IMR-90 (cell line): ENCODE measurements at regions not wholly inside any gene's neighbourhood (a gene's known extent, or its start where the extent isn't known, plus 50 kb on each side); places are given as distances from the start of the nearest gene placed in this dataset.

Experiments
- ATAC-seq: fragments of 200-7000 bp; cut with Tn5 transposase; 2 replicates; pipeline ENCODE4 v1.9.1; 2020; ENCODE audit warnings: low read depth, mild to moderate bottlenecking, moderate library complexity
- BruUV-seq: library from RNA; stranded (reverse); fragments of 400-500 nt; replicated peaks from 2 replicates; lab custom pipeline; 2021; lab: Mats Ljungman, UMichigan
- CTCF ChIA-PET: fragments of 300-600 bp; formaldehyde crosslinking; extraction: SDS; loops from one replicate; lab custom pipeline; 2021; ENCODE audit warnings: antibody characterized with exemption; lab: Yijun Ruan, JAX
- POLR2A ChIA-PET: fragments of 300-600 bp; sonication (Branson Sonifier 250); formaldehyde crosslinking; loops from one replicate; lab custom pipeline; 2022; ENCODE audit warnings: antibody characterized with exemption; ENCODE audit not compliant: unreplicated experiment; lab: Charles Lee
- DNase-seq: peaks from one replicate; pipeline ENCODE4 v3.0.0; 2013
- H2AFZ ChIP-seq: replicated peaks from 2 replicates; pipeline ENCODE3; 2013; ENCODE audit warnings: low read length, mild to moderate bottlenecking; ENCODE audit not compliant: poor library complexity
- H2AK5ac ChIP-seq: 2 replicates; pipeline ENCODE4 v1.6.1; 2013; ENCODE audit warnings: low read depth, low read length, inconsistent platforms
- H2AK9ac ChIP-seq: replicated peaks from 2 replicates; pipeline ENCODE3; 2013; ENCODE audit warnings: mild to moderate bottlenecking, low read depth, low read length, moderate library complexity; ENCODE audit not compliant: poor library complexity
- H2BK120ac ChIP-seq: 2 replicates; pipeline ENCODE4 v1.6.1; 2013; ENCODE audit warnings: low read depth, low read length, inconsistent platforms
- H2BK15ac ChIP-seq: 3 replicates; pipeline ENCODE4 v1.6.1; 2013; ENCODE audit warnings: low read depth, low read length, inconsistent platforms
- H2BK20ac ChIP-seq: 2 replicates; pipeline ENCODE4 v1.6.1; 2013; ENCODE audit warnings: low read depth, mild to moderate bottlenecking, inconsistent platforms, low read length, moderate library complexity
- H2BK5ac ChIP-seq: 2 replicates; pipeline ENCODE4 v1.6.1; 2013; ENCODE audit warnings: mild to moderate bottlenecking, low read depth, low read length, inconsistent platforms; ENCODE audit not compliant: poor library complexity, severe bottlenecking
- H3K14ac ChIP-seq: replicated peaks from 2 replicates; pipeline ENCODE4 v1.6.1; 2013; ENCODE audit warnings: low read depth, low read length, inconsistent platforms
- H3K18ac ChIP-seq: 2 replicates; pipeline ENCODE4 v1.6.1; 2013; ENCODE audit warnings: low read depth, low read length, control low read depth
- H3K23ac ChIP-seq: 2 replicates; pipeline ENCODE4 v1.6.1; 2013; ENCODE audit warnings: low read depth, low read length, inconsistent platforms
- H3K27ac ChIP-seq: 2 replicates; pipeline ENCODE4 v1.5.1; 2013; ENCODE audit warnings: mild to moderate bottlenecking, control low read depth, low read length; ENCODE audit not compliant: insufficient read depth
- H3K27me3 ChIP-seq: 2 replicates; pipeline ENCODE4 v1.6.1; 2013; ENCODE audit warnings: low read length; ENCODE audit not compliant: control insufficient read depth, insufficient read depth
- H3K36me3 ChIP-seq: 2 replicates; pipeline ENCODE4 v1.6.1; 2013; ENCODE audit warnings: low read length, mixed read lengths; ENCODE audit not compliant: control insufficient read depth, insufficient read depth
- H3K4ac ChIP-seq: 2 replicates; pipeline ENCODE4 v1.6.1; 2013; ENCODE audit warnings: low read depth, low read length, inconsistent platforms
- H3K4me1 ChIP-seq: 2 replicates; pipeline ENCODE4 v1.6.1; 2013; ENCODE audit warnings: low read length, mixed read lengths; ENCODE audit not compliant: control insufficient read depth, insufficient read depth
- H3K4me2 ChIP-seq: 2 replicates; pipeline ENCODE4 v1.6.1; 2013; ENCODE audit warnings: low read depth, mild to moderate bottlenecking, control low read depth, low read length, moderate library complexity
- H3K4me3 ChIP-seq: 2 replicates; pipeline ENCODE4 v1.5.1; 2013; ENCODE audit warnings: low read depth, mild to moderate bottlenecking, control low read depth, low read length, moderate library complexity; ENCODE audit not compliant: insufficient read depth
- H3K56ac ChIP-seq: 2 replicates; pipeline ENCODE4 v1.6.1; 2013; ENCODE audit warnings: low read length, inconsistent platforms; ENCODE audit not compliant: insufficient read depth; ENCODE audit errors: extremely low read depth
- H3K79me1 ChIP-seq, 2 experiments: 2 replicates each; pipeline ENCODE4 v1.6.1; 2013; ENCODE audit warnings: low read length in 2 of 2, inconsistent platforms in 1 of 2, low read depth in 1 of 2
- H3K9ac ChIP-seq: 2 replicates; pipeline ENCODE4 v1.6.1; 2013; ENCODE audit warnings: low read depth, low read length, control low read depth
- H3K9me1 ChIP-seq: 2 replicates; pipeline ENCODE4 v1.6.1; 2013; ENCODE audit warnings: low read length, inconsistent platforms; ENCODE audit not compliant: insufficient read depth
- H3K9me3 ChIP-seq: 2 replicates; pipeline ENCODE4 v1.6.1; 2013; ENCODE audit warnings: low read length; ENCODE audit not compliant: control insufficient read depth, insufficient read depth
- H4K20me1 ChIP-seq: 2 replicates; pipeline ENCODE4 v1.6.1; 2013; ENCODE audit warnings: low read length, inconsistent platforms; ENCODE audit not compliant: insufficient read depth
- H4K5ac ChIP-seq: 2 replicates; pipeline ENCODE4 v1.6.1; 2013; ENCODE audit warnings: mild to moderate bottlenecking, low read depth, low read length, control low read depth
- H4K8ac ChIP-seq, 2 experiments: 2 replicates each; pipeline ENCODE4 v1.6.1; 2013; ENCODE audit warnings: low read depth in 2 of 2, low read length in 2 of 2, control low read depth in 1 of 2, inconsistent platforms in 1 of 2
- H4K91ac ChIP-seq: 2 replicates; pipeline ENCODE4 v1.6.1; 2013; ENCODE audit warnings: low read depth, low read length, inconsistent platforms; ENCODE audit not compliant: insufficient read depth
- CHD1 ChIP-seq: IDR thresholded peaks from 2 replicates; pipeline ENCODE4 v1.6.1; 2012; ENCODE audit warnings: low read depth, low read length, improper control_type of control experiment
- MAZ ChIP-seq: IDR thresholded peaks from 2 replicates; pipeline ENCODE4 v1.6.1; 2012; ENCODE audit warnings: low read depth, mild to moderate bottlenecking, low read length, improper control_type of control experiment, moderate library complexity, borderline replicate concordance
- POLR2A ChIP-seq: IDR thresholded peaks from 2 replicates; pipeline ENCODE4 v1.6.1; 2012; ENCODE audit warnings: mild to moderate bottlenecking, low read depth, low read length
- RAD21 ChIP-seq: IDR thresholded peaks from 2 replicates; pipeline ENCODE4 v1.6.1; 2012; ENCODE audit warnings: low read length, improper control_type of control experiment
- RCOR1 ChIP-seq: IDR thresholded peaks from 2 replicates; pipeline ENCODE4 v1.6.1; 2012; ENCODE audit warnings: mild to moderate bottlenecking, low read length, improper control_type of control experiment; ENCODE audit not compliant: insufficient replicate concordance
- RFX5 ChIP-seq: IDR thresholded peaks from 2 replicates; pipeline ENCODE4 v1.8.0; 2012; ENCODE audit warnings: low read depth, mild to moderate bottlenecking, low read length, moderate library complexity
- WGBS, 2 experiments: methylation state at CpG; one replicate each; pipeline versions ENCODE4 v1.1.5 to v1.1.7; 2013; ENCODE audit warnings: missing lambda C conversion rate in 2 of 2; ENCODE audit not compliant: insufficient read length in 1 of 2; ENCODE audit errors: extremely low coverage in 2 of 2; 5-methylcytosine and 5-hydroxymethylcytosine counted together
- dilution Hi-C: fragments of 300-500 bp; cut with HindIII; formaldehyde crosslinking; loops from one replicate; pipeline ENCODE4 v1.14.3; 2018; ENCODE audit warnings: low sequenced_read_pairs; ENCODE audit not compliant: unreplicated experiment
- in situ Hi-C: fragments of 300-500 bp; cut with MboI; formaldehyde crosslinking; loops from 3 replicates; pipeline ENCODE4 v1.14.3; 2019; ENCODE audit warnings: low sequenced_read_pairs, inconsistent platforms, mixed read lengths
- intact Hi-C: fragments of 100-400 bp; cut with micrococcal nuclease; formaldehyde crosslinking; loops from 2 replicates; pipeline ENCODE4 v1.10.0; 2022
- TF ChIP-seq, protein P1 (sequence below): conservative IDR thresholded peaks from 2 replicates; pipeline ENCODE4 v1.5.1; 2012; ENCODE audit warnings: mild to moderate bottlenecking, low read depth, low read length, improper control_type of control experiment

DNA sequence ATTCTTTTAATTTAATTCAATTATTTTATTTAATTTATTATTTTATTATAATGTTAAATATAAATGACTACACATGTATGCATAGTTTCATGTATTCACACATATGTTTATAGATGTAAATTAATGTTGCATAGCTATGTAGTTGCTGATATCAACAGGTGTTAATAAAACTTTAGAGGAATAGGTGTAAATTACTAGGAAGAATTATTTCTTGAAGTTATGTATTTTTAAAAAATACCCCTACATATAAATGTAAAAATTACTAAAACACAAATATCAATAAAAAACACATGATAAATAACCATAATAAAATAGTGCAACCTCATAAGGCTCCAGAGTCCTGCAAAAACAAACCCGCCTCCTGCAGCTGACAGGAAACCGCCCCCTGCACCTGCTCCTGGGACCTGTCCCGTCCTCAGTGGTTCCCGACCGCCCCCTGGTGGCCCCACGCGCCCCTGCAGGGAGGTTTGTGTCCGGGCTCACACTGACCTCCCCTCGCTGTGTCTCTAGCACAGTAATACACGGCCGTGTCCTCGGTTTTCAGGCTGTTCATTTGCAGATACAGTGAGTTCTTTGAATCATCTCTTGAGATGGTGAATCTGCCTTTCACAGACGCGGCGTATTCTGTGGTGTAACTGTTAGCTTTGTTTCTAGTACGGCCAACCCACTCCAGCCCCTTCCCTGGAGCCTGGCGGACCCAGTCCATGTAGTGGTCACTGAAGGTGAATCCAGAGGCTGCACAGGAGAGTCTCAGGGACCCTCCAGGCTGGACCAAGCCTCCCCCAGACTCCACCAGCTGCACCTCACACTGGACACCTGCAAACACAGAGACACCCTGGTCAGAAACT, 1264.0 kb downstream of the TMEM121 start:
- Histone ChIP-seq H3K27ac (no peak overlapping the region), H3K18ac (no peak overlapping the region), H3K4me3 (no peak overlapping the region), H3K23ac (no peak overlapping the region), H3K79me1 (no peaks in the 10 kb centered on the region), H3K9ac (no peak overlapping the region), H2AK5ac (no peak overlapping the region), H4K91ac (no peak overlapping the region), H3K4ac (no peak overlapping the region), H3K4me1 (no peaks in the 10 kb centered on the region), H3K56ac (no peak overlapping the region), H3K27me3 (no peaks in the 10 kb centered on the region), H2BK120ac (no peak overlapping the region), H2AK9ac (no peak overlapping the region), H3K14ac (no peak overlapping the region), H2AFZ (no peak overlapping the region), H3K4me2 (no peak overlapping the region), H4K8ac (no peak overlapping the region), H2BK5ac (no peak overlapping the region), H4K5ac (no peak overlapping the region), H3K9me3 (peaks cover 13% of the 10 kb centered on the region; the same call in 1 of the 2 replicates), H3K9me1 (no peaks in the 10 kb centered on the region), H3K36me3 (no peaks in the 10 kb centered on the region), H2BK15ac (no peak overlapping the region), H4K20me1 (no peaks in the 10 kb centered on the region), H2BK20ac (no peak overlapping the region)
- in situ Hi-C loops, result no loop called here
- POLR2A ChIA-PET, result no interaction called here
- intact Hi-C loops, result no loop called here
- WGBS, 2 experiments, result 20% methylated on average over 1 of the region's 17 CpGs; no CpG with 5 or more reads in 1 of the 2 experiments
- ATAC-seq, result no peak
- BruUV-seq, result no TSS peak
- dilution Hi-C loops, result no loop called here
- DNase-seq, result no peak
- no peak for TF ChIP-seq RFX5
- TF ChIP-seq, protein P1, sequence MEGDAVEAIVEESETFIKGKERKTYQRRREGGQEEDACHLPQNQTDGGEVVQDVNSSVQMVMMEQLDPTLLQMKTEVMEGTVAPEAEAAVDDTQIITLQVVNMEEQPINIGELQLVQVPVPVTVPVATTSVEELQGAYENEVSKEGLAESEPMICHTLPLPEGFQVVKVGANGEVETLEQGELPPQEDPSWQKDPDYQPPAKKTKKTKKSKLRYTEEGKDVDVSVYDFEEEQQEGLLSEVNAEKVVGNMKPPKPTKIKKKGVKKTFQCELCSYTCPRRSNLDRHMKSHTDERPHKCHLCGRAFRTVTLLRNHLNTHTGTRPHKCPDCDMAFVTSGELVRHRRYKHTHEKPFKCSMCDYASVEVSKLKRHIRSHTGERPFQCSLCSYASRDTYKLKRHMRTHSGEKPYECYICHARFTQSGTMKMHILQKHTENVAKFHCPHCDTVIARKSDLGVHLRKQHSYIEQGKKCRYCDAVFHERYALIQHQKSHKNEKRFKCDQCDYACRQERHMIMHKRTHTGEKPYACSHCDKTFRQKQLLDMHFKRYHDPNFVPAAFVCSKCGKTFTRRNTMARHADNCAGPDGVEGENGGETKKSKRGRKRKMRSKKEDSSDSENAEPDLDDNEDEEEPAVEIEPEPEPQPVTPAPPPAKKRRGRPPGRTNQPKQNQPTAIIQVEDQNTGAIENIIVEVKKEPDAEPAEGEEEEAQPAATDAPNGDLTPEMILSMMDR, result no peak
- TF ChIP-seq CHD1, result no peak
- no peak for TF ChIP-seq POLR2A
- no peak for TF ChIP-seq RAD21
- no peak for TF ChIP-seq RCOR1
- no peak for TF ChIP-seq MAZ
- CTCF ChIA-PET, result interaction anchor here (0.8 kb wide), 1 partner anchor 47 kb away, joined by 3 read pairs; no protein-coding TSS in a partner anchor
